ENCODE measurements at regions not wholly inside any gene's neighbourhood (a gene's known extent, or its start where the extent isn't known, plus 50 kb on each side); places are given as distances from the start of the nearest gene placed in this dataset.
A peak's percentile ranks its signal among the peaks of the same experiment; 100 is the strongest.

GRCh38 chr9:107566611-107567061 is 77.1 kb upstream of the KLF4 start:
- no peak overlapping the region for H3K27ac ChIP-seq
- intact Hi-C loops (cut with DNase I; ENCODE audit: low total_unique reads): no loop called here
- no peaks in the 10 kb centered on the region for H3K4me1 ChIP-seq
- no peaks in the 10 kb centered on the region for H3K27me3 ChIP-seq
- H3K4me3 ChIP-seq: no peak overlapping the region
- H3K9me3 ChIP-seq: no peaks in the 10 kb centered on the region
- peak in 1 of 2 donors; percentile 25 for DNase-seq
- no peak for TF ChIP-seq CTCF (IDR thresholded peaks at IDR 0.05)
- no peaks in the 10 kb centered on the region for H3K36me3 ChIP-seq

- intact Hi-C loops (cut with DNase I; ENCODE audit: low total_unique reads): no loop called here
- Histone ChIP-seq H3K27ac (no peak overlapping the region), H3K4me3 (no peak overlapping the region), H3K9me3 (no peaks in the 10 kb centered on the region), H3K4me1 (no peaks in the 10 kb centered on the region), H3K27me3 (no peaks in the 10 kb centered on the region), H3K36me3 (no peaks in the 10 kb centered on the region)
- TF ChIP-seq CTCF (IDR thresholded peaks at IDR 0.05): no peak
- no peak for DNase-seq
Measured at GRCh38 chr9:107562798-107563197, 73.2 kb upstream of the KLF4 start.

GRCh38 chr9:107559494-107560086 is 70.0 kb upstream of the KLF4 start:
- TF ChIP-seq CTCF (IDR thresholded peaks at IDR 0.05): no peak
- H3K4me1 ChIP-seq: no peaks in the 10 kb centered on the region
- no peaks in the 10 kb centered on the region for H3K9me3 ChIP-seq
- intact Hi-C loops (cut with DNase I; ENCODE audit: low total_unique reads): no loop called here
- no peaks in the 10 kb centered on the region for H3K27me3 ChIP-seq
- no peak overlapping the region for H3K27ac ChIP-seq
- DNase-seq: no peak
- H3K4me3 ChIP-seq: no peak overlapping the region
- H3K36me3 ChIP-seq: no peaks in the 10 kb centered on the region

- H3K4me3 ChIP-seq: no peak overlapping the region
- H3K27ac ChIP-seq: no peak overlapping the region
- H3K4me1 ChIP-seq: no peaks in the 10 kb centered on the region
- H3K9me3 ChIP-seq: no peaks in the 10 kb centered on the region
- TF ChIP-seq CTCF (IDR thresholded peaks at IDR 0.05): no peak
- H3K36me3 ChIP-seq: no peaks in the 10 kb centered on the region
- intact Hi-C loops (cut with DNase I; ENCODE audit: low total_unique reads): no loop called here
- no peak for DNase-seq
- no peaks in the 10 kb centered on the region for H3K27me3 ChIP-seq
Measured at GRCh38 chr9:107557236-107557990, 67.8 kb upstream of the KLF4 start.

- intact Hi-C loops (cut with DNase I; ENCODE audit: low total_unique reads): no loop called here
- no peak for DNase-seq
Measured at GRCh38 chr9:107554636-107555035, 65.1 kb upstream of the KLF4 start.

More at GRCh38 chr9:107554636-107555035, 65.1 kb upstream of the KLF4 start:
- H3K27ac ChIP-seq: no peak overlapping the region
- H3K36me3 ChIP-seq: no peaks in the 10 kb centered on the region
- H3K27me3 ChIP-seq: no peaks in the 10 kb centered on the region
- H3K4me1 ChIP-seq: no peaks in the 10 kb centered on the region
- no peak for TF ChIP-seq CTCF (IDR thresholded peaks at IDR 0.05)
- no peak overlapping the region for H3K4me3 ChIP-seq
- H3K9me3 ChIP-seq: no peaks in the 10 kb centered on the region
